CD4-positive, alpha-beta memory T cell (primary cell): ENCODE measurements at regions not wholly inside any gene's neighbourhood (a gene's known extent, or its start where the extent isn't known, plus 50 kb on each side); places are given as distances from the start of the nearest gene placed in this dataset.

ENCODE experiments used
- CTCF ChIA-PET: fragments of 350-600 bp; sonication (Branson Sonifier 250); formaldehyde crosslinking; loops from one replicate; lab custom pipeline; 2021; ENCODE audit warnings: inconsistent platforms; ENCODE audit not compliant: partially characterized antibody; lab: Charles Lee
- POLR2A ChIA-PET: fragments of 350-600 bp; sonication (Branson Sonifier 250); formaldehyde crosslinking; loops from one replicate; lab custom pipeline; 2021; ENCODE audit not compliant: partially characterized antibody; lab: Charles Lee
- DNase-seq, 5 donors: peaks; one replicate each; pipeline versions ENCODE4 v3.0.0 to v3.0.0-alpha.2; 2020 to 2022; ENCODE audit warnings: mixed read lengths in 1 of 5
- H3K27ac ChIP-seq: one replicate; pipeline ENCODE4 v1.7.0; 2013; ENCODE audit warnings: low read depth, low read length
- H3K27me3 ChIP-seq: 2 replicates; pipeline ENCODE4 v1.7.0; 2013; ENCODE audit warnings: mild to moderate bottlenecking, low read length, moderate library complexity; ENCODE audit not compliant: insufficient read depth
- H3K36me3 ChIP-seq: 2 replicates; pipeline ENCODE4 v1.7.0; 2013; ENCODE audit warnings: mild to moderate bottlenecking, low read length, moderate library complexity; ENCODE audit not compliant: insufficient read depth
- H3K4me1 ChIP-seq: 2 replicates; pipeline ENCODE4 v1.7.0; 2013; ENCODE audit warnings: mild to moderate bottlenecking, low read length, moderate library complexity; ENCODE audit not compliant: insufficient read depth
- H3K4me3 ChIP-seq, 2 donors: one replicate each; pipeline ENCODE4 v1.7.0; 2013; ENCODE audit warnings: low read length in 2 of 2, mild to moderate bottlenecking in 1 of 2
- H3K9me3 ChIP-seq, 2 donors: one replicate each; pipeline ENCODE4 v1.7.0; 2013; ENCODE audit warnings: low read length in 2 of 2, control low read depth in 1 of 2; ENCODE audit not compliant: control insufficient read depth in 1 of 2
- H3K27ac Mint-ChIP-seq, 7 donors: one replicate each; pipeline ENCODE4 v1.8.0; 2020 to 2021; ENCODE audit warnings: mixed read lengths in 7 of 7, mild to moderate bottlenecking in 6 of 7, inconsistent platforms in 3 of 7, moderate library complexity in 3 of 7
- H3K27me3 Mint-ChIP-seq, 2 donors: one replicate each; pipeline ENCODE4 v1.8.0; 2020 to 2021; ENCODE audit warnings: mixed read lengths in 2 of 2
- H3K36me3 Mint-ChIP-seq, 2 donors: one replicate each; pipeline ENCODE4 v1.8.0; 2020 to 2021; ENCODE audit warnings: mixed read lengths in 2 of 2, inconsistent platforms in 1 of 2, mild to moderate bottlenecking in 1 of 2
- H3K4me1 Mint-ChIP-seq, 4 donors: one replicate each; pipeline ENCODE4 v1.8.0; 2020 to 2021; ENCODE audit warnings: mixed read lengths in 4 of 4, mild to moderate bottlenecking in 1 of 4
- H3K4me3 Mint-ChIP-seq, 8 donors: one replicate each; pipeline ENCODE4 v1.8.0; 2020 to 2021; ENCODE audit warnings: mixed read lengths in 8 of 8, mild to moderate bottlenecking in 7 of 8, moderate library complexity in 6 of 8, inconsistent platforms in 3 of 8
- H3K9me3 Mint-ChIP-seq, 8 donors: one replicate each; pipeline ENCODE4 v1.8.0; 2020 to 2021; ENCODE audit warnings: mixed read lengths in 8 of 8, mild to moderate bottlenecking in 5 of 8, inconsistent platforms in 3 of 8, moderate library complexity in 1 of 8
- intact Hi-C: fragments of 100-400 bp; cut with micrococcal nuclease; formaldehyde crosslinking; loops from one replicate; pipeline ENCODE4 v1.15.1; 2023

DNA sequence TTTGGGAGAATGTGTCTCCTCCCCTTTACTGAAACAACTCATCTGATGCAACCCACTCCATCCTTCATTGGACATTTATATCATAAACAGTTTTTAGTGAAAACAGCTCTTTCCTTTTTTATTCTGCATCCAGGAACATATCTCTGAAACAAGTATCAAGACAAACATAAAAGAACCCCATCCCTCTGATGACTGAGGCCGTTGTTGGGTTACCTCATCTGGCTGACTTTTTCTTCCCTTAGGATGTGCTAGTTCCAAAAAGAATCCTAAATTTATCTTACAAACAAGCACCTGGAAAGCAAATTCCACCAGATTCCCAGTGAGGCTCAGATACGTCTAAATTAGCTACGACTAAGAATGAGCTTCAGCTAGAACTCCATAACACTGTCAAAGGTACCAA is 483.7 kb upstream of the INTU start:
- no peaks in the 10 kb centered on the region for H3K36me3 Mint-ChIP-seq
- no peak for DNase-seq
- CTCF ChIA-PET, result no interaction called here
- Histone ChIP-seq H3K9me3 (no peaks in the 10 kb centered on the region), H3K4me1 (no peaks in the 10 kb centered on the region), H3K4me3 (no peak overlapping the region), H3K27me3 (no peaks in the 10 kb centered on the region), H3K36me3 (no peaks in the 10 kb centered on the region), H3K27ac (no peak overlapping the region)
- H3K9me3 Mint-ChIP-seq, result peaks cover 0 to 12% (median 3%) of the 10 kb centered on the region in 8 donors
- no peaks in the 10 kb centered on the region for H3K27me3 Mint-ChIP-seq
- POLR2A ChIA-PET, result no interaction called here
- intact Hi-C loops, result no loop called here
- no peak overlapping the region for H3K27ac Mint-ChIP-seq
- H3K4me1 Mint-ChIP-seq, result no peaks in the 10 kb centered on the region
- no peak overlapping the region for H3K4me3 Mint-ChIP-seq

DNA sequence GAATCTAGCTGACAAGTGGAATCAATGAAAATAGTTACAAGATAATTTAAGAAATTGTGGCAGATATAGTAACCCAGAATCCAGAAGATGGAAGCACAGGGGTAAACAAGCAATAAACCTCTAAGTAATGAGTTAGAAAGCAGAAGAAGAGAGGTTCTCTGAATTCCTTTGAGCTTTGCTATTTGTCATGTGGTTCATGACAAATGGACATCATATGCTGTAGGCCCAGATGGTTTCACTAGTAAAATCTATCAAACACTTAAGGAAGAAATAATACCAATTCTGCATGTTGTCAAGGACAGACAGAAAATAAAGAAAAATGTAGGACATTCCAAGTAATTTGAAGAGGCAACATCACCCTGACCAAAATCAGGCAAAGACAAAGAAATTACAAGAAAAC is 480.8 kb upstream of the INTU start:
- intact Hi-C loops, result no loop called here
- H3K36me3 Mint-ChIP-seq, result no peaks in the 10 kb centered on the region

DNA sequence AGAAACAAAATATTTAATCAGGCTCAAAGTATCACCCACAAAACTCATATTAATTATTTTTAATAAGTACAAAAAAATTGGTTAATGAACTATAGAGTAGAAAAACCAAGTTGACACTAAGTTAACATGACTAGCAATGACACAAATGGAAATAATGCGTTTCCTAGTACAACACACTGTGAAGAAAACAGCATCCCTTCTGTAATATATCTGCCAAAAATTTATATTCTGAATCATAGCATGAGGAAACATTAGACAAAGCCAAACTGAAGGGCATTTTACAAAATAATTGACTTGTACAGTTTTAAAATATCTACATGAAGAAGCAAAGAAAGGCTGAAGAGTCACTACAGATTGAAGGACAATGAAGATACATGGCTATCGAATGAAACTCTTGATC is 477.6 kb upstream of the INTU start:
- no peaks in the 10 kb centered on the region for H3K9me3 ChIP-seq
- no peaks in the 10 kb centered on the region for H3K4me1 ChIP-seq
- H3K4me3 ChIP-seq, result no peak overlapping the region
- H3K27me3 ChIP-seq, result no peaks in the 10 kb centered on the region
- H3K36me3 ChIP-seq, result no peaks in the 10 kb centered on the region
- H3K27me3 Mint-ChIP-seq, result no peaks in the 10 kb centered on the region
- intact Hi-C loops, result no loop called here
- no peak overlapping the region for H3K27ac Mint-ChIP-seq
- no peak overlapping the region for H3K4me3 Mint-ChIP-seq
- H3K4me1 Mint-ChIP-seq, result no peaks in the 10 kb centered on the region
- no peaks in the 10 kb centered on the region for H3K36me3 Mint-ChIP-seq
- POLR2A ChIA-PET, result no interaction called here
- CTCF ChIA-PET, result no interaction called here
- no peak for DNase-seq
- H3K27ac ChIP-seq, result no peak overlapping the region
- peaks cover 0 to 7% (median 2%) of the 10 kb centered on the region in 8 donors for H3K9me3 Mint-ChIP-seq

More for the DNA sequence above, 480.8 kb upstream of the INTU start:
- Histone ChIP-seq H3K4me3 (no peak overlapping the region), H3K4me1 (no peaks in the 10 kb centered on the region), H3K36me3 (no peaks in the 10 kb centered on the region), H3K27me3 (no peaks in the 10 kb centered on the region), H3K9me3 (no peaks in the 10 kb centered on the region), H3K27ac (no peak overlapping the region)
- ChIA-PET CTCF (no interaction called here), POLR2A (no interaction called here)
- DNase-seq, result no peak
- H3K4me3 Mint-ChIP-seq, result no peak overlapping the region
- no peaks in the 10 kb centered on the region for H3K27me3 Mint-ChIP-seq
- no peak overlapping the region for H3K27ac Mint-ChIP-seq
- peaks cover 0 to 8% (median 3%) of the 10 kb centered on the region in 8 donors for H3K9me3 Mint-ChIP-seq
- no peaks in the 10 kb centered on the region for H3K4me1 Mint-ChIP-seq

DNA sequence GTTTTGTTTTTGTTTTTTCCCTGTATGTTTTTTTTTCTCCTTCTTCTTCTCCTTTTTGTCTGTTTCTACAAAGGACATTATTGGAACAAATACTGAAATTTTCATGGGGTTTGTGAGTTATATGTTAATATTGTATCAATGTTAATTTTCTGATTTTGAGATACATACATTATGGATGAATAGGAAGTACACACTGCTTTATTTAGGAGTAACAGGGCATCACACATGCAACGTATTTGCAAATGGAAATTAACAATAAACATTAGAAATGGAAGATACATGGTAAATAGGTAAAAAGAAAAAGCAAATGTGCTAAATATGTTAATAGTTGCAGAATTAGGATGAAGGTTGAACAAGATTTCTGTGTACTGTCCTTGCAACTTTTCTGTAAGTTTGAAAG is 477.2 kb upstream of the INTU start:
- Histone ChIP-seq H3K27me3 (no peaks in the 10 kb centered on the region), H3K4me3 (no peak overlapping the region), H3K36me3 (no peaks in the 10 kb centered on the region), H3K27ac (no peak overlapping the region), H3K9me3 (no peaks in the 10 kb centered on the region), H3K4me1 (no peaks in the 10 kb centered on the region)
- intact Hi-C loops, result no loop called here
- peaks cover 0 to 9% (median 2%) of the 10 kb centered on the region in 8 donors for H3K9me3 Mint-ChIP-seq
- H3K4me1 Mint-ChIP-seq, result no peaks in the 10 kb centered on the region
- CTCF ChIA-PET, result no interaction called here
- H3K27ac Mint-ChIP-seq, result no peak overlapping the region
- no peaks in the 10 kb centered on the region for H3K27me3 Mint-ChIP-seq
- no peaks in the 10 kb centered on the region for H3K36me3 Mint-ChIP-seq
- H3K4me3 Mint-ChIP-seq, result no peak overlapping the region
- POLR2A ChIA-PET, result no interaction called here
- DNase-seq, result no peak

DNA sequence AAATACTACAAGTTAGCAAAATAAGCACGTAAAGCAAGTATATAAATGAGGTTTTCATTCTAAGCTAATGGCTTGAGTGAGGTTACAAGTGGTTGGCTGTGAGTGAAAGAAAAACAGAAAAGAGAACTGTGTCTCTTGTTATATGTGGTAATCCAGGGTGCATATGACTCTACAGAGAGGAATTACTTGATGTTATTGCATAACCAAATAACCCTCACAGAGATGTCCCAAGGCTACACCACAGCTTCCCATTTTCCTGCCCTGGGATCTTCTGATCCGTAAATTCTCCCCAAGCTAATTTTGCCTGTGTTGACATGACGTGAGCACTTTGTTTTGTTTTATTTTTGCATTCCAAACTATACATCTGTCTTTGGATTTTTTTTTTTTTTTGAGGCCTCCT is 470.0 kb upstream of the INTU start:
- no peak for DNase-seq
- POLR2A ChIA-PET, result no interaction called here
- Histone ChIP-seq H3K9me3 (no peaks in the 10 kb centered on the region), H3K36me3 (no peaks in the 10 kb centered on the region), H3K27me3 (no peaks in the 10 kb centered on the region), H3K4me3 (no peak overlapping the region), H3K4me1 (no peaks in the 10 kb centered on the region), H3K27ac (no peak overlapping the region)
- Mint-ChIP-seq H3K4me1 (no peaks in the 10 kb centered on the region), H3K36me3 (no peaks in the 10 kb centered on the region), H3K27ac (no peak overlapping the region), H3K9me3 (peaks cover 0 to 13% (median 2%) of the 10 kb centered on the region in 8 donors), H3K27me3 (no peaks in the 10 kb centered on the region), H3K4me3 (no peak overlapping the region)
- CTCF ChIA-PET, result no interaction called here
- intact Hi-C loops, result no loop called here

DNA sequence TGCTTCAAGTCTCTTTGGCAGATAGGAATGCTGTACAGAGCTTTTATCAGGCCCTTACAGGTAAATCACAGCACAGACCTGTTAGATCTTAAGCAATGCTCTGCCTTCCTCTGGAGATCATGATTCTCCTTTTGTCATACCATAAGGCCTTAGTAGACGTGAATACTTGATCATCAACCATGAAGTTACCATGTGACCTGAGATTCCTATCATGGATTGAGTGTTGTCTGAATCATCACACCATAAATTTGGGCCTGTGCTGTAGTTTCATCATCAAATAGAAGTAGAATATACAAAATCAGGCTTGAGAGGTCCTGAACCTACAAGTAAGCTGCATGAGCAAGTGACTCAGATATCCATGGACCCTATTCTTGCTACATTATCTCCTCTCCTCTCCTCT is 466.8 kb upstream of the INTU start:
- H3K9me3 ChIP-seq, result no peaks in the 10 kb centered on the region
- H3K36me3 ChIP-seq, result no peaks in the 10 kb centered on the region
- Mint-ChIP-seq H3K9me3 (peaks cover 0 to 19% (median 3%) of the 10 kb centered on the region in 8 donors), H3K27me3 (no peaks in the 10 kb centered on the region), H3K36me3 (no peaks in the 10 kb centered on the region), H3K4me1 (no peaks in the 10 kb centered on the region), H3K27ac (no peak overlapping the region), H3K4me3 (no peak overlapping the region)
- H3K4me3 ChIP-seq, result no peak overlapping the region
- CTCF ChIA-PET, result no interaction called here
- H3K27me3 ChIP-seq, result no peaks in the 10 kb centered on the region
- intact Hi-C loops, result no loop called here
- H3K27ac ChIP-seq, result no peak overlapping the region
- H3K4me1 ChIP-seq, result no peaks in the 10 kb centered on the region
- POLR2A ChIA-PET, result no interaction called here
- no peak for DNase-seq

DNA sequence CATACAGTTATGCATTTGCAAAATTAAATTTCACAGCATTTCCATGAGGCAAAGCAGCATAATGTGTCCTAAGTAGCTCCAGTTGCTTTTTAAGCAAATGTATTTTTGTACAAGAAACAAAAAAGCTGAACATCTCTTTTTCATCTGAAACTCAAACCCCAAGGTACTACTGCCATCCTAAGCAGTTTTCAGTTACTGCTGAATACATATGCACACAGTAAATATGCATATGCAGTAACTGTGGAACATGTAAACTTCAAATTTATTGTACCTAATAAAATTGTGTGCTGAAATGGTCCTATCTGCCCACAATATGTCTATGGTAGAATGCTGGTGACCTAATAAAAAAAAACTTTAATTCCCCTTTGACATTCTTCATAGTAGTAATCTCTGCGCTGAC is 458.6 kb upstream of the INTU start:
- H3K36me3 Mint-ChIP-seq, result no peaks in the 10 kb centered on the region
- Histone ChIP-seq H3K27ac (no peak overlapping the region), H3K27me3 (no peaks in the 10 kb centered on the region), H3K36me3 (no peaks in the 10 kb centered on the region), H3K4me1 (no peaks in the 10 kb centered on the region), H3K4me3 (no peak overlapping the region), H3K9me3 (no peaks in the 10 kb centered on the region)
- H3K9me3 Mint-ChIP-seq, result peaks cover 0 to 6% (median 2%) of the 10 kb centered on the region in 8 donors
- no peaks in the 10 kb centered on the region for H3K27me3 Mint-ChIP-seq
- H3K4me1 Mint-ChIP-seq, result no peaks in the 10 kb centered on the region
- ChIA-PET POLR2A (no interaction called here), CTCF (no interaction called here)
- intact Hi-C loops, result no loop called here
- no peak overlapping the region for H3K27ac Mint-ChIP-seq
- no peak for DNase-seq
- no peak overlapping the region for H3K4me3 Mint-ChIP-seq

DNA sequence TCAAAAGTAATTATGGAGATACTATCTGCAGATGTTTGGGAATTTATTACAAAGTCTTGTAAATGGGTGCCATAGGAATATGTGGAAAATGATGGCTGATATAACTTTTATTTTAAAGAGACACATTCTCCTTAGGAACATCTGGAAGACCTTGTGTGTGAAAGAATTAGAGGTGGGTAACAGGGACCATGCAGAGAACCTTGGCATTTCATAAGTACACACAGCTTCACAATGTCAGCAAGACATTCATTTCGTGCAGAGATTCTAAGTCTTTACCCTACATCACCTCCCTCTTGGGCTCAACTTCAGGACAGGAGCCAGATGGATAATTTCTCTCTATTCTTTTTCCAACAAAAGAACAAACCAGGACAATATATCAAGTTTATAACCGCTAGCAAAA is 458.1 kb upstream of the INTU start:
- no peak overlapping the region for H3K27ac Mint-ChIP-seq
- no peaks in the 10 kb centered on the region for H3K36me3 ChIP-seq
- intact Hi-C loops, result no loop called here

More for the DNA sequence above, 458.1 kb upstream of the INTU start:
- H3K4me3 ChIP-seq, result no peak overlapping the region
- ChIA-PET CTCF (no interaction called here), POLR2A (no interaction called here)
- DNase-seq, result no peak
- no peak overlapping the region for H3K27ac ChIP-seq
- Mint-ChIP-seq H3K36me3 (no peaks in the 10 kb centered on the region), H3K9me3 (peaks cover 0 to 6% (median under 1%) of the 10 kb centered on the region in 8 donors), H3K4me3 (no peak overlapping the region), H3K27me3 (no peaks in the 10 kb centered on the region), H3K4me1 (no peaks in the 10 kb centered on the region)
- H3K4me1 ChIP-seq, result no peaks in the 10 kb centered on the region
- no peaks in the 10 kb centered on the region for H3K9me3 ChIP-seq
- no peaks in the 10 kb centered on the region for H3K27me3 ChIP-seq
